GM20000 (cell line): ENCODE measurements at regions not wholly inside any gene's neighbourhood (a gene's known extent, or its start where the extent isn't known, plus 50 kb on each side); places are given as distances from the start of the nearest gene placed in this dataset.
A peak's percentile ranks its signal among the peaks of the same experiment; 100 is the strongest.
"Not testable (repeated sequence)": the region's sequence is repeated elsewhere in the genome, so short reads cannot be mapped to it uniquely, and the experiment has no call there.

Source experiments
- DNase-seq: peaks from one replicate; pipeline ENCODE4 v3.0.0; 2012; ENCODE audit warnings: low spot score
- CTCF ChIP-seq: IDR thresholded peaks from 2 replicates; pipeline ENCODE4 v1.5.1; 2012; ENCODE audit warnings: mild to moderate bottlenecking, control low read depth; ENCODE audit errors: extremely low read depth, missing control alignments

GRCh38 chr5:101067429-101067828 lies 164.3 kb upstream of the ST8SIA4 start:
- no peak for DNase-seq

GRCh38 chr5:101062902-101063301 lies 159.8 kb upstream of the ST8SIA4 start:
- no peak for TF ChIP-seq CTCF
- DNase-seq: no peak

More at GRCh38 chr5:101067429-101067828, 164.3 kb upstream of the ST8SIA4 start:
- TF ChIP-seq CTCF: no peak

- no peak for DNase-seq
- TF ChIP-seq CTCF: no peak
Measured at GRCh38 chr5:101047181-101047580, 144.1 kb upstream of the ST8SIA4 start.

GRCh38 chr5:101045689-101046088 lies 142.6 kb upstream of the ST8SIA4 start:
- TF ChIP-seq CTCF: no peak
- DNase-seq: peak; percentile 23

GRCh38 chr5:101040002-101040401 lies 136.9 kb upstream of the ST8SIA4 start:
- DNase-seq: not testable (repeated sequence)

GRCh38 chr5:101036778-101037177 lies 133.7 kb upstream of the ST8SIA4 start:
- DNase-seq: no peak
- no peak for TF ChIP-seq CTCF

- no peak for TF ChIP-seq CTCF
- no peak for DNase-seq
Measured at GRCh38 chr5:101035425-101035824, 132.3 kb upstream of the ST8SIA4 start.

GRCh38 chr5:101024299-101024698 lies 121.2 kb upstream of the ST8SIA4 start:
- no peak for TF ChIP-seq CTCF
- no peak for DNase-seq
